Caco-2 (cell line): ENCODE measurements at regions not wholly inside any gene's neighbourhood (a gene's known extent, or its start where the extent isn't known, plus 50 kb on each side); places are given as distances from the start of the nearest gene placed in this dataset.

Experiments
- BruUV-seq: library from RNA; stranded (reverse); fragments of 400-500 nt; replicated peaks from 2 replicates; lab custom pipeline; 2021; lab: Mats Ljungman, UMichigan
- CTCF ChIA-PET: fragments of 300-600 bp; sonication (Branson Sonifier 250); formaldehyde crosslinking; loops from one replicate; lab custom pipeline; 2022; ENCODE audit warnings: antibody characterized with exemption; lab: Charles Lee
- POLR2A ChIA-PET: fragments of 300-600 bp; sonication (Branson Sonifier 250); formaldehyde crosslinking; loops from one replicate; lab custom pipeline; 2022; ENCODE audit warnings: antibody characterized with exemption; lab: Charles Lee
- DNase-seq, 2 experiments: peaks; one replicate each; pipeline versions ENCODE4 v3.0.0 to v3.0.0-alpha.2; 2020 to 2022
- H3K27me3 ChIP-seq: replicated peaks from 2 replicates; pipeline ENCODE4 v1.6.0; 2011; ENCODE audit warnings: low read length; ENCODE audit not compliant: control insufficient read depth, insufficient read depth
- H3K36me3 ChIP-seq: 2 replicates; pipeline ENCODE4 v1.5.1; 2011; ENCODE audit warnings: low read length; ENCODE audit not compliant: control insufficient read depth, insufficient read depth
- H3K4me1 ChIP-seq: fragments of 250-450 bp; sonication (Bioruptor Pico); 2 replicates; pipeline ENCODE4 v1.5.1; 2020; ENCODE audit warnings: mild to moderate bottlenecking
- H3K4me3 ChIP-seq: 2 replicates; pipeline ENCODE4 v1.5.1; 2011; ENCODE audit warnings: low read depth, mild to moderate bottlenecking, control low read depth, low read length
- H3K9me3 ChIP-seq: fragments of 250-450 bp; sonication (Bioruptor Pico); 2 replicates; pipeline ENCODE4 v1.5.1; 2020; ENCODE audit warnings: mild to moderate bottlenecking, moderate library complexity
- H3K27ac Mint-ChIP-seq: one replicate; pipeline ENCODE4 v1.8.0; 2022; ENCODE audit warnings: mixed read lengths; ENCODE audit not compliant: unreplicated experiment
- H3K27me3 Mint-ChIP-seq: one replicate; pipeline ENCODE4 v1.8.0; 2022; ENCODE audit warnings: mixed read lengths; ENCODE audit not compliant: insufficient read depth, unreplicated experiment
- H3K36me3 Mint-ChIP-seq: one replicate; pipeline ENCODE4 v1.8.0; 2022; ENCODE audit warnings: mild to moderate bottlenecking, mixed read lengths; ENCODE audit not compliant: insufficient read depth, unreplicated experiment
- H3K4me1 Mint-ChIP-seq: one replicate; pipeline ENCODE4 v1.8.0; 2022; ENCODE audit warnings: low read depth, mixed read lengths; ENCODE audit not compliant: unreplicated experiment
- H3K4me3 Mint-ChIP-seq: one replicate; pipeline ENCODE4 v1.8.0; 2022; ENCODE audit warnings: mild to moderate bottlenecking, moderate library complexity, mixed read lengths; ENCODE audit not compliant: unreplicated experiment
- H3K9me3 Mint-ChIP-seq: one replicate; pipeline ENCODE4 v1.8.0; 2022; ENCODE audit warnings: mixed read lengths; ENCODE audit not compliant: unreplicated experiment
- CTCF ChIP-seq, 2 experiments: fragments of 200-600 bp in 1 of 2; IDR thresholded peaks; 1 replicate in 1 of 2; 2 replicates in 1 of 2; pipeline versions ENCODE4 v1.5.1 to v1.8.0; 2011 to 2022; ENCODE audit warnings: antibody characterized with exemption in 1 of 2, control low read depth in 1 of 2, inconsistent platforms in 1 of 2, low read depth in 1 of 2, low read length in 1 of 2, mild to moderate bottlenecking in 1 of 2, moderate library complexity in 1 of 2; ENCODE audit not compliant: insufficient read depth in 1 of 2, severe bottlenecking in 1 of 2, unreplicated experiment in 1 of 2
- intact Hi-C: fragments of 100-400 bp; cut with micrococcal nuclease; formaldehyde crosslinking; loops from one replicate; pipeline ENCODE4 v1.10.0; 2022; ENCODE audit not compliant: unreplicated experiment

GRCh38 chr5:155394727-155395126 is 381.2 kb downstream of the KIF4B start:
- intact Hi-C loops, result no loop called here
- Histone ChIP-seq H3K4me3 (no peak overlapping the region), H3K36me3 (no peaks in the 10 kb centered on the region), H3K4me1 (no peaks in the 10 kb centered on the region), H3K27me3 (no peaks in the 10 kb centered on the region), H3K9me3 (no peaks in the 10 kb centered on the region)
- no peak overlapping the region for H3K4me3 Mint-ChIP-seq
- H3K27ac Mint-ChIP-seq, result no peak overlapping the region
- no peaks in the 10 kb centered on the region for H3K9me3 Mint-ChIP-seq
- no peaks in the 10 kb centered on the region for H3K4me1 Mint-ChIP-seq
- ChIA-PET CTCF (no interaction called here), POLR2A (no interaction called here)
- H3K36me3 Mint-ChIP-seq, result no peaks in the 10 kb centered on the region
- TF ChIP-seq CTCF (IDR thresholded peaks at IDR 0.05; ENCODE audit: insufficient read depth in 1 of 2, low read depth in 1 of 2, low read length in 1 of 2, severe bottlenecking in 1 of 2, unreplicated experiment in 1 of 2), result no peak
- no TSS peak for BruUV-seq
- peaks cover 2% of the 10 kb centered on the region for H3K27me3 Mint-ChIP-seq
- DNase-seq, result no peak

GRCh38 chr5:155402927-155403640 is 389.5 kb downstream of the KIF4B start:
- H3K9me3 Mint-ChIP-seq, result peaks cover 11% of the 10 kb centered on the region
- BruUV-seq, result no TSS peak
- no peak for TF ChIP-seq CTCF (IDR thresholded peaks at IDR 0.05; ENCODE audit: insufficient read depth in 1 of 2, low read depth in 1 of 2, low read length in 1 of 2, severe bottlenecking in 1 of 2, unreplicated experiment in 1 of 2)
- Histone ChIP-seq H3K36me3 (no peaks in the 10 kb centered on the region), H3K27me3 (no peaks in the 10 kb centered on the region), H3K9me3 (no peaks in the 10 kb centered on the region), H3K4me3 (no peak overlapping the region), H3K4me1 (no peaks in the 10 kb centered on the region)
- H3K27me3 Mint-ChIP-seq, result peaks cover 8% of the 10 kb centered on the region
- CTCF ChIA-PET, result no interaction called here
- H3K27ac Mint-ChIP-seq, result no peak overlapping the region
- no peak overlapping the region for H3K4me3 Mint-ChIP-seq
- H3K36me3 Mint-ChIP-seq, result no peaks in the 10 kb centered on the region
- DNase-seq, result no peak
- intact Hi-C loops, result no loop called here
- no peaks in the 10 kb centered on the region for H3K4me1 Mint-ChIP-seq
- POLR2A ChIA-PET, result no interaction called here

DNA sequence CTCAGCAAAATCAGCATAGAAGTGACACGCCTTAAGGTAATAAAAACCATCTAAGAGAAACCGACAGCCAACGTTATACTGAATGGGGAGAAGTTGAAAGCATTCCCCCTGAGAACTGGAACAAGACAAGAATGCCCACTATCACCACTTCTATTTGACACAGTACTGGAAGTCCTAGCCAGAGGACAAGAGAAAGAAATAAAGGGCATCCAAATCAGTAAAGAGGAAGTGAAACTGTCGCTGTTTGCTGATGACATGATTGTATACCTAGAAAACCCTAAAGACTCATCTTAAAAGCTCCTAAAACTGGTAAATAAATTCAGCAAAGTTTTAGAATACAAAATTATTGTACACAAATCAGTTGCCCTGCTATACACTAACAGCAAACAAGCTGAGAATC is 393.3 kb downstream of the KIF4B start:
- CTCF ChIA-PET, result no interaction called here
- no peaks in the 10 kb centered on the region for H3K36me3 ChIP-seq
- intact Hi-C loops, result no loop called here
- BruUV-seq, result no TSS peak
- H3K4me3 ChIP-seq, result no peak overlapping the region
- no peaks in the 10 kb centered on the region for H3K27me3 ChIP-seq
- Mint-ChIP-seq H3K27me3 (peaks cover 3% of the 10 kb centered on the region), H3K36me3 (no peaks in the 10 kb centered on the region), H3K4me1 (no peaks in the 10 kb centered on the region), H3K27ac (no peak overlapping the region), H3K4me3 (no peak overlapping the region), H3K9me3 (peaks cover 11% of the 10 kb centered on the region)
- TF ChIP-seq CTCF (IDR thresholded peaks at IDR 0.05; ENCODE audit: insufficient read depth in 1 of 2, low read depth in 1 of 2, low read length in 1 of 2, severe bottlenecking in 1 of 2, unreplicated experiment in 1 of 2), result no peak
- POLR2A ChIA-PET, result no interaction called here
- H3K4me1 ChIP-seq, result no peaks in the 10 kb centered on the region
- no peaks in the 10 kb centered on the region for H3K9me3 ChIP-seq
- DNase-seq, result no peak
